Vagina (tissue), 2 donors: ENCODE measurements at regions not wholly inside any gene's neighbourhood (a gene's known extent, or its start where the extent isn't known, plus 50 kb on each side); places are given as distances from the start of the nearest gene placed in this dataset.

ENCODE experiments used
- POLR2A ChIP-seq, 2 donors: fragments of 450-650 bp; IDR thresholded peaks; one replicate each; pipeline ENCODE4 v1.6.1; 2017; ENCODE audit warnings: antibody characterized with exemption in 2 of 2, mild to moderate bottlenecking in 2 of 2, moderate library complexity in 2 of 2
- POLR2AphosphoS5 ChIP-seq, 2 donors: sonication (generic); formaldehyde crosslinking; IDR thresholded peaks; one replicate each; pipeline ENCODE4 v1.9.0; 2017; ENCODE audit warnings: antibody characterized with exemption in 2 of 2, mild to moderate bottlenecking in 2 of 2, low read depth in 1 of 2; ENCODE audit not compliant: insufficient read depth in 1 of 2
- TF ChIP-seq, protein P1 (sequence below), 3 experiments: fragments of 450-650 bp in 2 of 3; fragments of 200-600 bp in 1 of 3; sonication (generic) in 1 of 3; IDR thresholded peaks; one replicate each; pipeline ENCODE4 v1.5.1; 2017 to 2019; ENCODE audit warnings: antibody characterized with exemption in 3 of 3, mild to moderate bottlenecking in 2 of 3, moderate library complexity in 2 of 3

DNA sequence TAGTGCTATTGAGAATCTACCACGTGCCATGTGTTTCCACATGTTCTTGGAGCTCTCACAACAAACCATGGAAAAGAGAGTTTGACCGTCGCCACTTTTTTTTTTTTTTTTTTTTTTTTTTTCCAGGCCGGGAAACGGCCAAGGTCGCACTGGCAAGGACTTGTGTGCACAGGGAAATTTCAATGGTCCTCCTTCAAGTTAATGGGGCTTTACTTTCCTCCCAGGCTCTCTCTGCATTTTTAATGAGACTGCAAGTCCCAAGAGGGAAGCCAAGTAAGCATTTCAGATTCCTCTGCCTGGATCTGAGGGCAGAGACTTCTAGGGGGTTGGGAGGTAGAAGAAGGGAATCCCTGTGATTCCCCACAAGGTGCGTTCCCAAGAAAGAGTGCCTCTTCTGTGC, 94.7 kb upstream of the MPHOSPH6 start:
- TF ChIP-seq, protein P1, sequence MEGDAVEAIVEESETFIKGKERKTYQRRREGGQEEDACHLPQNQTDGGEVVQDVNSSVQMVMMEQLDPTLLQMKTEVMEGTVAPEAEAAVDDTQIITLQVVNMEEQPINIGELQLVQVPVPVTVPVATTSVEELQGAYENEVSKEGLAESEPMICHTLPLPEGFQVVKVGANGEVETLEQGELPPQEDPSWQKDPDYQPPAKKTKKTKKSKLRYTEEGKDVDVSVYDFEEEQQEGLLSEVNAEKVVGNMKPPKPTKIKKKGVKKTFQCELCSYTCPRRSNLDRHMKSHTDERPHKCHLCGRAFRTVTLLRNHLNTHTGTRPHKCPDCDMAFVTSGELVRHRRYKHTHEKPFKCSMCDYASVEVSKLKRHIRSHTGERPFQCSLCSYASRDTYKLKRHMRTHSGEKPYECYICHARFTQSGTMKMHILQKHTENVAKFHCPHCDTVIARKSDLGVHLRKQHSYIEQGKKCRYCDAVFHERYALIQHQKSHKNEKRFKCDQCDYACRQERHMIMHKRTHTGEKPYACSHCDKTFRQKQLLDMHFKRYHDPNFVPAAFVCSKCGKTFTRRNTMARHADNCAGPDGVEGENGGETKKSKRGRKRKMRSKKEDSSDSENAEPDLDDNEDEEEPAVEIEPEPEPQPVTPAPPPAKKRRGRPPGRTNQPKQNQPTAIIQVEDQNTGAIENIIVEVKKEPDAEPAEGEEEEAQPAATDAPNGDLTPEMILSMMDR (IDR thresholded peaks at IDR 0.05), result no peak
- no peak for TF ChIP-seq POLR2AphosphoS5 (IDR thresholded peaks at IDR 0.05; ENCODE audit: insufficient read depth in 1 of 2, low read depth in 1 of 2)
- TF ChIP-seq POLR2A (IDR thresholded peaks at IDR 0.05), result no peak
